Left ventricle myocardium inferior (tissue), 1 donor: ENCODE measurements at regions not wholly inside any gene's neighbourhood (a gene's known extent, or its start where the extent isn't known, plus 50 kb on each side); places are given as distances from the start of the nearest gene placed in this dataset.

Source experiments
- DNase-seq: peaks from one replicate; pipeline ENCODE4 v3.0.0-alpha.2; 2020
- H3K27ac ChIP-seq: fragments of 200-600 bp; replicated peaks from 2 replicates; pipeline ENCODE4 v1.8.0; 2021
- H3K27me3 ChIP-seq: fragments of 200-600 bp; 2 replicates; pipeline ENCODE4 v1.8.0; 2021; ENCODE audit warnings: low read depth
- H3K36me3 ChIP-seq: fragments of 200-600 bp; 2 replicates; pipeline ENCODE4 v1.8.0; 2021
- H3K4me1 ChIP-seq: fragments of 200-600 bp; 2 replicates; pipeline ENCODE4 v1.8.0; 2021
- H3K4me3 ChIP-seq: fragments of 200-600 bp; 2 replicates; pipeline ENCODE4 v1.8.0; 2021; ENCODE audit warnings: mild to moderate bottlenecking, moderate library complexity
- H3K9me3 ChIP-seq: fragments of 200-600 bp; replicated peaks from 2 replicates; pipeline ENCODE4 v1.8.0; 2021
- CTCF ChIP-seq: fragments of 200-600 bp; IDR thresholded peaks from 2 replicates; pipeline ENCODE4 v1.8.0; 2021; ENCODE audit warnings: antibody characterized with exemption, mild to moderate bottlenecking, borderline replicate concordance
- intact Hi-C: fragments of 100-400 bp; cut with micrococcal nuclease; formaldehyde crosslinking; loops from one replicate; pipeline ENCODE4 v1.11.0; 2022
- donor health status: DM: no; HTN: yes; CAD: no; lungs with severe emphysema.

- H3K4me3 ChIP-seq: no peak overlapping the region
- no peaks in the 10 kb centered on the region for H3K36me3 ChIP-seq
- no peak for DNase-seq
- no peaks in the 10 kb centered on the region for H3K4me1 ChIP-seq
- no peak for TF ChIP-seq CTCF
- H3K27me3 ChIP-seq: peaks cover 77% of the 10 kb centered on the region
- intact Hi-C loops: loop anchor here (5.0 to 10.0 kb wide), 2 partner anchors 313 to 399 kb away; no protein-coding TSS in a partner anchor
- no peaks in the 10 kb centered on the region for H3K9me3 ChIP-seq
- H3K27ac ChIP-seq: no peak overlapping the region
Observed at GRCh38 chr2:175688243-175688642, 313.8 kb downstream of the LNPK start.

- TF ChIP-seq CTCF: no peak
- H3K4me3 ChIP-seq: no peak overlapping the region
- intact Hi-C loops: loop anchor here (5.0 to 10.0 kb wide), 2 partner anchors 313 to 400 kb away; no protein-coding TSS in a partner anchor
- H3K27me3 ChIP-seq: peaks cover 85% of the 10 kb centered on the region
- H3K27ac ChIP-seq: no peak overlapping the region
- no peaks in the 10 kb centered on the region for H3K4me1 ChIP-seq
- no peaks in the 10 kb centered on the region for H3K9me3 ChIP-seq
- no peaks in the 10 kb centered on the region for H3K36me3 ChIP-seq
- DNase-seq: no peak
Observed at GRCh38 chr2:175687465-175687864, 314.6 kb downstream of the LNPK start.

GRCh38 chr2:175686002-175686401 lies 316.1 kb downstream of the LNPK start:
- TF ChIP-seq CTCF: no peak
- no peak for DNase-seq
- Histone ChIP-seq H3K27ac (no peak overlapping the region), H3K4me1 (no peaks in the 10 kb centered on the region), H3K36me3 (no peaks in the 10 kb centered on the region), H3K4me3 (no peak overlapping the region), H3K27me3 (peaks cover 97% of the 10 kb centered on the region), H3K9me3 (no peaks in the 10 kb centered on the region)
- intact Hi-C loops: loop anchor here (5.0 to 10.0 kb wide), 2 partner anchors 311 to 401 kb away; no protein-coding TSS in a partner anchor

GRCh38 chr2:175684466-175684865 lies 317.6 kb downstream of the LNPK start:
- DNase-seq: no peak
- Histone ChIP-seq H3K27ac (no peak overlapping the region), H3K36me3 (no peaks in the 10 kb centered on the region), H3K9me3 (no peaks in the 10 kb centered on the region), H3K27me3 (peaks cover 91% of the 10 kb centered on the region), H3K4me3 (no peak overlapping the region), H3K4me1 (no peaks in the 10 kb centered on the region)
- intact Hi-C loops: loop anchor here (10.0 kb wide), 1 partner anchor 310 kb away; no protein-coding TSS in a partner anchor
- no peak for TF ChIP-seq CTCF

- Histone ChIP-seq H3K27ac (no peak overlapping the region), H3K4me1 (no peaks in the 10 kb centered on the region), H3K4me3 (no peak overlapping the region), H3K27me3 (peaks cover 44% of the 10 kb centered on the region), H3K9me3 (no peaks in the 10 kb centered on the region), H3K36me3 (no peaks in the 10 kb centered on the region)
- DNase-seq: no peak
- intact Hi-C loops: loop anchor here (10.0 kb wide), 1 partner anchor 305 kb away; no protein-coding TSS in a partner anchor
- no peak for TF ChIP-seq CTCF
Observed at GRCh38 chr2:175679728-175680127, 322.3 kb downstream of the LNPK start.

GRCh38 chr2:175679231-175679630 lies 322.8 kb downstream of the LNPK start:
- Histone ChIP-seq H3K9me3 (peaks cover 2% of the 10 kb centered on the region), H3K4me3 (no peak overlapping the region), H3K27ac (no peak overlapping the region), H3K36me3 (no peaks in the 10 kb centered on the region), H3K4me1 (no peaks in the 10 kb centered on the region), H3K27me3 (peaks cover 39% of the 10 kb centered on the region)
- no peak for TF ChIP-seq CTCF
- DNase-seq: no peak
- intact Hi-C loops: no loop called here
